ENCODE measurements at regions not wholly inside any gene's neighbourhood (a gene's known extent, or its start where the extent isn't known, plus 50 kb on each side); places are given as distances from the start of the nearest gene placed in this dataset.

GRCh38 chr13:107753291-107753690 lies 462.0 kb downstream of the LIG4 start:
- H3F3A ChIP-seq (ENCODE audit: low read length, unreplicated experiment), result no peaks in the 10 kb centered on the region
- H3K9me3 ChIP-seq (ENCODE audit: low read length), result no peaks in the 10 kb centered on the region
- no peaks in the 10 kb centered on the region for H4K20me1 ChIP-seq (ENCODE audit: low read length)
- H3K36me3 ChIP-seq (ENCODE audit: low read depth, low read length), result no peaks in the 10 kb centered on the region
- intact Hi-C loops (cut with micrococcal nuclease), result no loop called here
- H3K27ac ChIP-seq (ENCODE audit: low read length), result no peak overlapping the region
- H3K79me2 ChIP-seq (ENCODE audit: low read length), result no peaks in the 10 kb centered on the region
- ChIA-PET POLR2A (ENCODE audit: unreplicated experiment) (no interaction called here), CTCF (no interaction called here)
- peaks cover 10% of the 10 kb centered on the region for H3K4me1 ChIP-seq (ENCODE audit: insufficient read depth, low read length)
- no peak for DNase-seq
- H3K27me3 ChIP-seq (ENCODE audit: low read length), result no peaks in the 10 kb centered on the region
- no peak overlapping the region for H3K4me2 ChIP-seq (ENCODE audit: low read length)
- no peak overlapping the region for H3K9ac ChIP-seq (ENCODE audit: low read length)
- TF ChIP-seq EZH2 (IDR thresholded peaks at IDR 0.05; ENCODE audit: low read length, unreplicated experiment), result no peak
- no peak for TF ChIP-seq EZH2phosphoT487 (IDR thresholded peaks at IDR 0.05; ENCODE audit: borderline replicate concordance, low read length)
- TF ChIP-seq CTCF (conservative IDR thresholded peaks at IDR 0.05; ENCODE audit: low read depth, low read length), result no peak
- no peak for ATAC-seq
- no peak overlapping the region for H2AFZ ChIP-seq (ENCODE audit: low read length)
- H3K4me3 ChIP-seq (ENCODE audit: low read length), result no peak overlapping the region
- no TSS peak for BruUV-seq (replicated peaks)
- H3K9me2 ChIP-seq (replicated peaks; ENCODE audit: low read length), result no peaks in the 10 kb centered on the region

DNA sequence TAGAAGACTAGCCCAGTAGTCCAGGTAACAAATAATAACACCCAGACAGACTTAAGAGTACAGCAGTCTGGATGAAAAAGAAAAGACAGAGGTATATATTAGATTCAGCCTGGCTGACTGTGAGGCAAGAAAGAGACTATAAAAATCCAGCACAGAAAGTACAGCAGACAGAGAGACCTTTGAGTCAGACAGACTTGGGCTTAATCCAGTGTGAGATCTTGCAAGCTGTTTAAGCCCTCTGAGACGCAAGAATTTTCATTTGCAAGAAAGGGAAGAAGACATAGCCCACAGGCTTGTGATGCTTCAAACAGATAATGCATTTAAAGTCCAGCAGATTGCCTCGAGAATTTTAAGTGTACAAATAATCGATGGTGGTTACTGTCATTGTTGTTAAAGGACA lies 471.4 kb downstream of the LIG4 start:
- ChIA-PET CTCF (interaction anchor here (0.5 to 0.8 kb wide), 2 partner anchors 22 to 285 kb away, joined by 3 to 5 read pairs; no protein-coding TSS in a partner anchor), POLR2A (ENCODE audit: unreplicated experiment) (no interaction called here)
- peak; percentile 27 for DNase-seq
- peak; percentile 64 for ATAC-seq
- Histone ChIP-seq H4K20me1 (ENCODE audit: low read length) (no peaks in the 10 kb centered on the region), H3K9me3 (ENCODE audit: low read length) (no peaks in the 10 kb centered on the region), H3F3A (ENCODE audit: low read length, unreplicated experiment) (no peaks in the 10 kb centered on the region), H3K36me3 (ENCODE audit: low read depth, low read length) (no peaks in the 10 kb centered on the region), H2AFZ (ENCODE audit: low read length) (no peak overlapping the region), H3K9me2 (replicated peaks; ENCODE audit: low read length) (no peaks in the 10 kb centered on the region), H3K4me1 (ENCODE audit: insufficient read depth, low read length) (peaks cover 31% of the 10 kb centered on the region), H3K27ac (ENCODE audit: low read length) (peak overlapping the region; percentile 68), H3K9ac (ENCODE audit: low read length) (no peak overlapping the region), H3K27me3 (ENCODE audit: low read length) (no peaks in the 10 kb centered on the region), H3K79me2 (ENCODE audit: low read length) (no peaks in the 10 kb centered on the region), H3K4me3 (ENCODE audit: low read length) (peak overlapping the region; percentile 51; the same call in 1 of the 2 replicates), H3K4me2 (ENCODE audit: low read length) (peak overlapping the region; percentile 76)
- intact Hi-C loops (cut with micrococcal nuclease), result loop anchor here (5.0 kb wide), 2 partner anchors 73 to 123 kb away; a partner anchor contains a TSS
- no TSS peak for BruUV-seq (replicated peaks)
- no peak for TF ChIP-seq EZH2 (IDR thresholded peaks at IDR 0.05; ENCODE audit: low read length, unreplicated experiment)
- TF ChIP-seq CTCF (conservative IDR thresholded peaks at IDR 0.05; ENCODE audit: low read depth, low read length), result no peak
- TF ChIP-seq EZH2phosphoT487 (IDR thresholded peaks at IDR 0.05; ENCODE audit: borderline replicate concordance, low read length), result no peak

DNA sequence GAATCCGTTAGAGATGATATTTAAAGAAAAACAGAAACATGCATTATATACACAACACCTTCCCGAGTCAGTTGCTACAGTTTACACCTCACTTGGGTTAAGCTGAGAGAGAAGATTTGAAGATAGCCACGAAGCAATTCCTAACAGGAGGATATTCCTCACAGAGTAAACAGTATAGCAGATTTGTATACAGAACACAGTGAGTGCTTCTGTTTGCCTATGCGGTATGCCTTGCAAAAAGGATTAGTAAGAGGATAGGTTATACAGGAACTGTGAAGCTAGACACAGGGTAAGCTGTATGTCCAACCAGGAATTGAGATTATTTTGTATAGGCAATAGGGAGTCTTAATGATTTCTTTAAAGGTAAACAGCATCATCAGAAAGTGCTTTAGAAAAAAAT lies 471.8 kb downstream of the LIG4 start:
- POLR2A ChIA-PET (ENCODE audit: unreplicated experiment), result no interaction called here
- Histone ChIP-seq H3F3A (ENCODE audit: low read length, unreplicated experiment) (no peaks in the 10 kb centered on the region), H3K9me3 (ENCODE audit: low read length) (no peaks in the 10 kb centered on the region), H3K79me2 (ENCODE audit: low read length) (no peaks in the 10 kb centered on the region), H4K20me1 (ENCODE audit: low read length) (no peaks in the 10 kb centered on the region), H2AFZ (ENCODE audit: low read length) (0 out of 2 replicates have a peak overlapping the region, but pooled peaks have one; percentile 4), H3K4me3 (ENCODE audit: low read length) (peak overlapping the region; percentile 51; the same call in 1 of the 2 replicates), H3K27ac (ENCODE audit: low read length) (peak overlapping the region; percentile 68), H3K4me2 (ENCODE audit: low read length) (peak overlapping the region; percentile 76), H3K36me3 (ENCODE audit: low read depth, low read length) (no peaks in the 10 kb centered on the region), H3K27me3 (ENCODE audit: low read length) (no peaks in the 10 kb centered on the region), H3K4me1 (ENCODE audit: insufficient read depth, low read length) (peaks cover 26% of the 10 kb centered on the region), H3K9ac (ENCODE audit: low read length) (peak overlapping the region; percentile 14; the same call in 1 of the 2 replicates), H3K9me2 (replicated peaks; ENCODE audit: low read length) (no peaks in the 10 kb centered on the region)
- TF ChIP-seq EZH2phosphoT487 (IDR thresholded peaks at IDR 0.05; ENCODE audit: borderline replicate concordance, low read length) (no peak), CTCF (conservative IDR thresholded peaks at IDR 0.05; ENCODE audit: low read depth, low read length) (no peak), EZH2 (IDR thresholded peaks at IDR 0.05; ENCODE audit: low read length, unreplicated experiment) (no peak)
- ATAC-seq, result peak; percentile 98
- DNase-seq, result peak; percentile 71
- intact Hi-C loops (cut with micrococcal nuclease), result loop anchor here (5.0 kb wide), 2 partner anchors 74 to 124 kb away; a partner anchor contains a TSS
- BruUV-seq (replicated peaks), result no TSS peak
- CTCF ChIA-PET, result interaction anchor here (0.5 to 0.8 kb wide), 2 partner anchors 22 to 284 kb away, joined by 3 to 5 read pairs; no protein-coding TSS in a partner anchor

All from PC-3 (cell line).